ENCODE measurements at regions not wholly inside any gene's neighbourhood (a gene's known extent, or its start where the extent isn't known, plus 50 kb on each side); places are given as distances from the start of the nearest gene placed in this dataset.
A peak's percentile ranks its signal among the peaks of the same experiment; 100 is the strongest.

GRCh38 chr3:150133293-150133692 is 162.6 kb upstream of the PFN2 start:
- no peak overlapping the region for H3K4me3 ChIP-seq (ENCODE audit: low read depth, low read length)
- TF ChIP-seq, protein P1, sequence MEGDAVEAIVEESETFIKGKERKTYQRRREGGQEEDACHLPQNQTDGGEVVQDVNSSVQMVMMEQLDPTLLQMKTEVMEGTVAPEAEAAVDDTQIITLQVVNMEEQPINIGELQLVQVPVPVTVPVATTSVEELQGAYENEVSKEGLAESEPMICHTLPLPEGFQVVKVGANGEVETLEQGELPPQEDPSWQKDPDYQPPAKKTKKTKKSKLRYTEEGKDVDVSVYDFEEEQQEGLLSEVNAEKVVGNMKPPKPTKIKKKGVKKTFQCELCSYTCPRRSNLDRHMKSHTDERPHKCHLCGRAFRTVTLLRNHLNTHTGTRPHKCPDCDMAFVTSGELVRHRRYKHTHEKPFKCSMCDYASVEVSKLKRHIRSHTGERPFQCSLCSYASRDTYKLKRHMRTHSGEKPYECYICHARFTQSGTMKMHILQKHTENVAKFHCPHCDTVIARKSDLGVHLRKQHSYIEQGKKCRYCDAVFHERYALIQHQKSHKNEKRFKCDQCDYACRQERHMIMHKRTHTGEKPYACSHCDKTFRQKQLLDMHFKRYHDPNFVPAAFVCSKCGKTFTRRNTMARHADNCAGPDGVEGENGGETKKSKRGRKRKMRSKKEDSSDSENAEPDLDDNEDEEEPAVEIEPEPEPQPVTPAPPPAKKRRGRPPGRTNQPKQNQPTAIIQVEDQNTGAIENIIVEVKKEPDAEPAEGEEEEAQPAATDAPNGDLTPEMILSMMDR (IDR thresholded peaks at IDR 0.05; ENCODE audit: low read depth, low read length): no peak
- no peak for TF ChIP-seq MYC (IDR thresholded peaks at IDR 0.05; ENCODE audit: low read depth, low read length)
- TF ChIP-seq MAX (IDR thresholded peaks at IDR 0.05; ENCODE audit: low read depth, low read length): no peak
- TF ChIP-seq POLR2A (IDR thresholded peaks at IDR 0.05; ENCODE audit: extremely low read depth, insufficient read length): no peak
- DNase-seq (ENCODE audit: low read depth): no peak

DNA sequence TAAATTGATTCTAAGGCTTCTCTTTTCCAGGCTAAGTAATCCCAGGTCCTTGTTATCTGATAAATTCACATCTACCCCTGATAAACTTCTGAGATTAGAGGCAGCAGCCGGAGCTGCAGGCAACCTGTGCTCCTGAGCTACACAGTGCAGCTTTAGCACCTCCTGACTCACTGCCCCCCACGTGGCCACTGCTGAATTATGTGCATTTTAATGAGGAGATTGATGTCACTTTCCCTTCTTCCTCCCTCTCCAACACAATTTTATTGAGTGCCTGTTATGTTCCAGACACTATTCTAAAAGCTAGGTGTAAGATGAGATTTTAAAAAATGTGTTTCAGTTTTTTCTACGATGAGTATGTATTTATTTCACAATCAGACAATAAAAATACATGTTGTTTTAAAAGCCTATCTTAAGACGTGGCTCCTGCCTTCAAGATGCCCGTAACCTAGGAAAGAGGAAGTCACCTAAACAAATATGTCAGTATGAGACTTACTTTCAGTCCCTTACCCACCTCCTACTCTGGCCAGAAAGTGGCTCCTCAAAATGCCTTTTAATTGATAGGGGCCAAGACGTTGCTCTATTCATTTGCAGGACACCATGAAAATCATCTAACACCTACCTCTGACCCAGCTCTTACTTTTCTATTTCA is 161.5 kb upstream of the PFN2 start:
- no peak overlapping the region for H3K4me3 ChIP-seq (ENCODE audit: low read depth, low read length)
- DNase-seq (ENCODE audit: low read depth): peak; percentile 46
- TF ChIP-seq, protein P1 (IDR thresholded peaks at IDR 0.05; ENCODE audit: low read depth, low read length): no peak
- TF ChIP-seq MAX (IDR thresholded peaks at IDR 0.05; ENCODE audit: low read depth, low read length): peak; percentile 65

DNA sequence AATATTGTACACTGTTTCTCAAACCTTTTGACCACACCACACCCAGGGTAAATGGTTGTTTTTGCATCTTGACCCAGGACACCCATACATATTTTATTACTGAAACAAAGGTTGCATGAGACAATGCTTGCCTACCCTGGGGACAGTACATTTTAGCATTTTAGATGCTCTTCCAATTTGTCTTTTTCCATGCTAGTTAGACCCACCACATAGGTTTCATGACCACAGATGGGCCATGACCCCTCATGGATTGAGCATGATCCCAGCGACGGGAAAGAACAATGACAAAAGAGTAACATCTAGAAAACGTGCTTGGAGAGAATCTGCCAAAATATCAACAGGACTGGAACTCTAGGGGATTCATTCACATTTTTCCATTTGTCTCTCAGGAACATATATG is 161.0 kb upstream of the PFN2 start:
- TF ChIP-seq POLR2A (IDR thresholded peaks at IDR 0.05; ENCODE audit: extremely low read depth, insufficient read length): no peak
- no peak for TF ChIP-seq MYC (IDR thresholded peaks at IDR 0.05; ENCODE audit: low read depth, low read length)
- TF ChIP-seq, protein P1 (IDR thresholded peaks at IDR 0.05; ENCODE audit: low read depth, low read length): no peak
- TF ChIP-seq MAX (IDR thresholded peaks at IDR 0.05; ENCODE audit: low read depth, low read length): no peak
- no peak overlapping the region for H3K4me3 ChIP-seq (ENCODE audit: low read depth, low read length)
- DNase-seq (ENCODE audit: low read depth): no peak

DNA sequence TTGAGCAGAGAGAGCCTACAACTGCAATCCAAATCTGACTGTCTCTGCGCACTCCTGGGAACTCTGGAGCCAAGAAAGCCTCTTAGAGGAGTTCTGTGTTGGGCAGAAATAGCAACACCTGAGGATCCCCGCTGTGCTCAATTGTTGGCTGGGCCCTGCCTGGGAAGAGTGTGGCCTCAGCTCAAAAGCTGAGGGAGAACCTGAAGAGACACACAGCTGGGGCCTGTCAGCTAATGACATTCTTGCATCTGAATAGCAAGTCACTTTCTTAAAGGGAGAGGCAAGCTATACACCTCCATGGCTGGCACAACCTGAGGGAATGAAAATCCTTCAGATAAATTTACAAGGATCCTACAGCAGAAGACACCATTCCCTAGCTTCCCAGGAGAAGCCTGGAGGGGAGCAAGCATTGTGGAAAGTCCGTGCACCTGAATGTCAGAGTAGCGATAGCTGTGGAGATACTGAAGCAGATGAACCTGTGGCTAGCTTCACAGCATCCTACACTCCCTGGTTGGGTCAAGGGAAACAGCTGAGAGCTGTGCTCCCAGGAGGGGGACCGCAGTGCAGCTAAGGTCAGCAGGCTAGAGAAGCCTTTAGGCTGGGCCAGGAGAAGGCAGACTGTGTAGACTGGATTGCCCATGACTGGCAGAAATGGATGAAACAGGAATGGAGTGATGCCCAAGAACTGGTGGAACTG is 159.9 kb upstream of the PFN2 start:
- no peak for DNase-seq (ENCODE audit: low read depth)
- TF ChIP-seq MAX (IDR thresholded peaks at IDR 0.05; ENCODE audit: low read depth, low read length): no peak
- TF ChIP-seq, protein P1 (IDR thresholded peaks at IDR 0.05; ENCODE audit: low read depth, low read length): no peak
- TF ChIP-seq MYC (IDR thresholded peaks at IDR 0.05; ENCODE audit: low read depth, low read length): no peak
- TF ChIP-seq POLR2A (IDR thresholded peaks at IDR 0.05; ENCODE audit: extremely low read depth, insufficient read length): no peak
- H3K4me3 ChIP-seq (ENCODE audit: low read depth, low read length): no peak overlapping the region

- H3K4me3 ChIP-seq (ENCODE audit: low read depth, low read length): no peak overlapping the region
- DNase-seq (ENCODE audit: low read depth): no peak
- TF ChIP-seq, protein P1 (IDR thresholded peaks at IDR 0.05; ENCODE audit: low read depth, low read length): no peak
- TF ChIP-seq MYC (IDR thresholded peaks at IDR 0.05; ENCODE audit: low read depth, low read length) (no peak), POLR2A (IDR thresholded peaks at IDR 0.05; ENCODE audit: extremely low read depth, insufficient read length) (no peak), MAX (IDR thresholded peaks at IDR 0.05; ENCODE audit: low read depth, low read length) (no peak)
Measured at GRCh38 chr3:150129166-150129565, 158.5 kb upstream of the PFN2 start.

Measured in NB4 (cell line).